ENCODE measurements at regions not wholly inside any gene's neighbourhood (a gene's known extent, or its start where the extent isn't known, plus 50 kb on each side); places are given as distances from the start of the nearest gene placed in this dataset.

GRCh38 chr12:129959889-129960288, 56.1 kb upstream of the TMEM132D start:
- Histone ChIP-seq H3K27me3 (no peaks in the 10 kb centered on the region), H3K4me1 (no peaks in the 10 kb centered on the region), H3K27ac (no peak overlapping the region), H3K4me3 (no peak overlapping the region), H3K36me3 (no peaks in the 10 kb centered on the region), H3K9me3 (no peaks in the 10 kb centered on the region)
- DNase-seq, result no peak
- intact Hi-C loops (cut with DNase I; ENCODE audit: low total_unique reads), result no loop called here
- no peak for TF ChIP-seq CTCF (IDR thresholded peaks at IDR 0.05)

- no peak overlapping the region for H3K27ac ChIP-seq
- no peaks in the 10 kb centered on the region for H3K4me1 ChIP-seq
- no peaks in the 10 kb centered on the region for H3K9me3 ChIP-seq
- no peak for DNase-seq
- no peak for TF ChIP-seq CTCF (IDR thresholded peaks at IDR 0.05)
- intact Hi-C loops (cut with DNase I; ENCODE audit: low total_unique reads), result no loop called here
- H3K27me3 ChIP-seq, result no peaks in the 10 kb centered on the region
- no peaks in the 10 kb centered on the region for H3K36me3 ChIP-seq
- no peak overlapping the region for H3K4me3 ChIP-seq
Measured at GRCh38 chr12:129961091-129961490, 57.3 kb upstream of the TMEM132D start.

GRCh38 chr12:129961856-129962255, 58.0 kb upstream of the TMEM132D start:
- intact Hi-C loops (cut with DNase I; ENCODE audit: low total_unique reads), result no loop called here
- Histone ChIP-seq H3K36me3 (no peaks in the 10 kb centered on the region), H3K9me3 (no peaks in the 10 kb centered on the region)

GRCh38 chr12:129964300-129964699, 60.5 kb upstream of the TMEM132D start:
- no peaks in the 10 kb centered on the region for H3K36me3 ChIP-seq
- intact Hi-C loops (cut with DNase I; ENCODE audit: low total_unique reads), result no loop called here
- TF ChIP-seq CTCF (IDR thresholded peaks at IDR 0.05), result no peak
- H3K9me3 ChIP-seq, result no peaks in the 10 kb centered on the region
- H3K27ac ChIP-seq, result no peak overlapping the region
- no peaks in the 10 kb centered on the region for H3K4me1 ChIP-seq
- H3K27me3 ChIP-seq, result no peaks in the 10 kb centered on the region
- DNase-seq, result no peak
- no peak overlapping the region for H3K4me3 ChIP-seq

More at GRCh38 chr12:129961856-129962255, 58.0 kb upstream of the TMEM132D start:
- Histone ChIP-seq H3K27ac (no peak overlapping the region), H3K4me3 (no peak overlapping the region), H3K4me1 (no peaks in the 10 kb centered on the region), H3K27me3 (no peaks in the 10 kb centered on the region)
- DNase-seq, result no peak
- no peak for TF ChIP-seq CTCF (IDR thresholded peaks at IDR 0.05)

GRCh38 chr12:129964826-129965457, 61.1 kb upstream of the TMEM132D start:
- no peaks in the 10 kb centered on the region for H3K27me3 ChIP-seq
- H3K4me3 ChIP-seq, result no peak overlapping the region
- no peaks in the 10 kb centered on the region for H3K36me3 ChIP-seq
- H3K9me3 ChIP-seq, result no peaks in the 10 kb centered on the region
- intact Hi-C loops (cut with DNase I; ENCODE audit: low total_unique reads), result no loop called here
- TF ChIP-seq CTCF (IDR thresholded peaks at IDR 0.05), result no peak
- DNase-seq, result no peak
- no peaks in the 10 kb centered on the region for H3K4me1 ChIP-seq
- H3K27ac ChIP-seq, result no peak overlapping the region

All from tibial artery (tissue), 4 donors.